GM23338 (cell line): ENCODE measurements at regions not wholly inside any gene's neighbourhood (a gene's known extent, or its start where the extent isn't known, plus 50 kb on each side); places are given as distances from the start of the nearest gene placed in this dataset.

Experiments
- ATAC-seq: fragments of 200-7000 bp; cut with Tn5 transposase; 3 replicates; pipeline ENCODE4 v1.9.1; 2020
- DNase-seq: peaks from one replicate; pipeline ENCODE4 v3.0.0-alpha.2; 2015; ENCODE audit warnings: low spot score
- H2AFZ ChIP-seq: fragments of 200-600 bp; sonication (generic); 2 replicates; pipeline ENCODE4 v1.8.0; 2016; ENCODE audit warnings: antibody characterized with exemption, mild to moderate bottlenecking, moderate library complexity
- H3F3A ChIP-seq: fragments of 200-600 bp; sonication (generic); replicated peaks from 2 replicates; pipeline ENCODE4 v1.8.0; 2017; ENCODE audit warnings: antibody characterized with exemption, mixed run types, low read depth
- H3K27ac ChIP-seq: fragments of 200-600 bp; sonication (generic); 2 replicates; pipeline ENCODE4 v1.6.1; 2016; ENCODE audit warnings: low read depth
- H3K27me3 ChIP-seq: fragments of 200-600 bp; sonication (generic); 2 replicates; pipeline ENCODE4 v1.8.0; 2016; ENCODE audit warnings: mild to moderate bottlenecking, mixed run types, moderate library complexity; ENCODE audit not compliant: insufficient read depth
- H3K36me3 ChIP-seq: fragments of 200-600 bp; sonication (generic); 2 replicates; pipeline ENCODE4 v1.8.0; 2016; ENCODE audit warnings: mild to moderate bottlenecking; ENCODE audit not compliant: insufficient read depth
- H3K4me1 ChIP-seq: fragments of 200-600 bp; sonication (generic); 2 replicates; pipeline ENCODE4 v1.8.0; 2016; ENCODE audit warnings: mild to moderate bottlenecking, moderate library complexity; ENCODE audit not compliant: insufficient read depth
- H3K4me2 ChIP-seq: fragments of 200-600 bp; sonication (generic); 2 replicates; pipeline ENCODE4 v1.7.1; 2017; ENCODE audit warnings: mixed run types
- H3K4me3 ChIP-seq: fragments of 200-600 bp; sonication (generic); 2 replicates; pipeline ENCODE4 v1.6.1; 2016; ENCODE audit warnings: mixed run types
- H3K79me2 ChIP-seq: fragments of 200-600 bp; sonication (generic); replicated peaks from 2 replicates; pipeline ENCODE4 v1.8.0; 2017; ENCODE audit warnings: mild to moderate bottlenecking; ENCODE audit not compliant: insufficient read depth
- H3K9me2 ChIP-seq: fragments of 200-600 bp; sonication (generic); 2 replicates; pipeline ENCODE4 v1.8.0; 2017; ENCODE audit not compliant: insufficient read depth
- H4K20me1 ChIP-seq: fragments of 200-600 bp; sonication (generic); replicated peaks from 2 replicates; pipeline ENCODE4 v1.8.0; 2017; ENCODE audit warnings: mild to moderate bottlenecking; ENCODE audit not compliant: insufficient read depth
- H3K27ac Mint-ChIP-seq: 2 replicates; pipeline ENCODE4 v1.8.0; 2020; ENCODE audit warnings: inconsistent platforms, mild to moderate bottlenecking, moderate library complexity, mixed read lengths
- H3K27me3 Mint-ChIP-seq: 3 replicates; pipeline ENCODE4 v1.8.0; 2022; ENCODE audit warnings: low read depth, mild to moderate bottlenecking, moderate library complexity, mixed read lengths, inconsistent platforms; ENCODE audit not compliant: insufficient read depth, poor library complexity
- H3K36me3 Mint-ChIP-seq: 3 replicates; pipeline ENCODE4 v1.8.0; 2021; ENCODE audit warnings: low read depth, mild to moderate bottlenecking, inconsistent platforms, moderate library complexity, mixed read lengths
- H3K4me1 Mint-ChIP-seq: 3 replicates; pipeline ENCODE4 v1.8.0; 2020; ENCODE audit warnings: mild to moderate bottlenecking, inconsistent platforms, mixed read lengths
- H3K4me3 Mint-ChIP-seq: 3 replicates; pipeline ENCODE4 v1.8.0; 2021; ENCODE audit warnings: moderate library complexity, mild to moderate bottlenecking, inconsistent platforms, mixed read lengths
- H3K9me3 Mint-ChIP-seq: 3 replicates; pipeline ENCODE4 v1.8.0; 2020; ENCODE audit warnings: moderate library complexity, mild to moderate bottlenecking, inconsistent platforms, mixed read lengths
- CTCF ChIP-seq, 2 experiments: fragments of 200-600 bp in 1 of 2; sonication (generic) in 1 of 2; conservative IDR thresholded peaks; 2 replicates each; pipeline versions ENCODE4 v1.5.1 to v1.6.1; 2016 to 2017; ENCODE audit warnings: antibody characterized with exemption in 2 of 2, low read depth in 2 of 2, mild to moderate bottlenecking in 2 of 2, moderate library complexity in 1 of 2
- ETS1 ChIP-seq: IDR thresholded peaks from 2 replicates; pipeline ENCODE4 v1.6.1; 2016; ENCODE audit warnings: antibody characterized with exemption
- JUNB ChIP-seq: IDR thresholded peaks from one replicate; pipeline ENCODE4 v1.6.1; 2016; ENCODE audit warnings: antibody characterized with exemption; ENCODE audit not compliant: unreplicated experiment
- NANOG ChIP-seq: IDR thresholded peaks from 2 replicates; pipeline ENCODE4 v1.6.1; 2016; ENCODE audit warnings: antibody characterized with exemption, borderline replicate concordance
- POLR2AphosphoS5 ChIP-seq: IDR thresholded peaks from 2 replicates; pipeline ENCODE4 v1.6.1; 2016; ENCODE audit warnings: antibody characterized with exemption, low read depth
- REST ChIP-seq: IDR thresholded peaks from one replicate; pipeline ENCODE4 v1.6.1; 2018; ENCODE audit warnings: antibody characterized with exemption; ENCODE audit not compliant: unreplicated experiment
- ZNF331 ChIP-seq: fragments of 250-450 bp; sonication (Bioruptor Pico); IDR thresholded peaks from 2 replicates; pipeline ENCODE4 v1.5.0; 2020; ENCODE audit warnings: low read depth, mild to moderate bottlenecking, moderate library complexity
- ZNF462 ChIP-seq: fragments of 250-450 bp; sonication (Bioruptor Pico); IDR thresholded peaks from 2 replicates; pipeline ENCODE4 v1.5.0; 2020; ENCODE audit warnings: mild to moderate bottlenecking, moderate library complexity

GRCh38 chr13:61339054-61339621 is 76.5 kb downstream of the PCDH20 start:
- peak; percentile 81 for ATAC-seq
- no peak overlapping the region for H3K4me2 ChIP-seq
- peaks cover 5% of the 10 kb centered on the region; the same call in 2 of the 3 replicates for H3K4me1 Mint-ChIP-seq
- H3K27ac ChIP-seq, result no peak overlapping the region
- H3K9me2 ChIP-seq, result peaks cover 9% of the 10 kb centered on the region
- TF ChIP-seq POLR2AphosphoS5 (no peak), REST (no peak), ZNF331 (CRISPR knock-in tag) (no peak), ZNF462 (CRISPR knock-in tag) (no peak), NANOG (no peak), JUNB (no peak), CTCF (conservative IDR thresholded peaks at IDR 0.05; ENCODE audit: low read depth in 2 of 2) (peak; percentile 17 to 41; a peak in 2 of 4 replicates), ETS1 (no peak)
- H3K36me3 Mint-ChIP-seq, result no peaks in the 10 kb centered on the region; the same call in 2 of the 3 replicates
- H3K9me3 Mint-ChIP-seq, result peaks cover 11% of the 10 kb centered on the region
- no peaks in the 10 kb centered on the region for H3K36me3 ChIP-seq
- no peaks in the 10 kb centered on the region for H3K79me2 ChIP-seq
- no peak overlapping the region for H2AFZ ChIP-seq
- H3K27me3 Mint-ChIP-seq, result no peaks in the 10 kb centered on the region
- H3K27me3 ChIP-seq, result no peaks in the 10 kb centered on the region
- no peaks in the 10 kb centered on the region for H3F3A ChIP-seq
- no peaks in the 10 kb centered on the region for H4K20me1 ChIP-seq
- no peak overlapping the region for H3K27ac Mint-ChIP-seq
- H3K4me1 ChIP-seq, result no peaks in the 10 kb centered on the region; the same call in 1 of the 2 replicates
- H3K4me3 Mint-ChIP-seq, result no peak overlapping the region
- DNase-seq, result peak; percentile 14
- H3K4me3 ChIP-seq, result no peak overlapping the region
